Prostate gland (tissue), 1 donor: ENCODE measurements at regions not wholly inside any gene's neighbourhood (a gene's known extent, or its start where the extent isn't known, plus 50 kb on each side); places are given as distances from the start of the nearest gene placed in this dataset.

Experiments
- POLR2A ChIP-seq: fragments of 450-650 bp; IDR thresholded peaks from one replicate; pipeline ENCODE4 v1.6.1; 2016; ENCODE audit warnings: antibody characterized with exemption, mild to moderate bottlenecking
- POLR2AphosphoS5 ChIP-seq: sonication (generic); formaldehyde crosslinking; IDR thresholded peaks from one replicate; pipeline ENCODE4 v1.6.1; 2017; ENCODE audit warnings: antibody characterized with exemption

GRCh38 chr5:124444147-124444775, 302.2 kb downstream of the ZNF608 start:
- TF ChIP-seq POLR2A (no peak), POLR2AphosphoS5 (no peak)
